ENCODE measurements at regions not wholly inside any gene's neighbourhood (a gene's known extent, or its start where the extent isn't known, plus 50 kb on each side); places are given as distances from the start of the nearest gene placed in this dataset.

- DNase-seq, result no peak
- Mint-ChIP-seq H3K9me3 (peaks cover 4% of the 10 kb centered on the region), H3K27me3 (peaks cover 45% of the 10 kb centered on the region), H3K27ac (no peak overlapping the region), H3K4me3 (no peak overlapping the region), H3K4me1 (ENCODE audit: low read depth) (no peaks in the 10 kb centered on the region), H3K36me3 (ENCODE audit: low read depth) (no peaks in the 10 kb centered on the region)
These were observed 99.6 kb upstream of the KRR1 start for GRCh38 chr12:75611041-75611440.

GRCh38 chr12:75606956-75607355, 95.5 kb upstream of the KRR1 start:
- no peak overlapping the region for H3K27ac Mint-ChIP-seq
- no peaks in the 10 kb centered on the region for H3K9me3 Mint-ChIP-seq
- H3K4me1 Mint-ChIP-seq (ENCODE audit: low read depth), result no peaks in the 10 kb centered on the region
- peaks cover 24% of the 10 kb centered on the region for H3K27me3 Mint-ChIP-seq
- H3K4me3 Mint-ChIP-seq, result no peak overlapping the region
- DNase-seq, result no peak
- H3K36me3 Mint-ChIP-seq (ENCODE audit: low read depth), result no peaks in the 10 kb centered on the region

- Mint-ChIP-seq H3K36me3 (ENCODE audit: low read depth) (no peaks in the 10 kb centered on the region), H3K4me1 (ENCODE audit: low read depth) (no peaks in the 10 kb centered on the region), H3K9me3 (no peaks in the 10 kb centered on the region), H3K27me3 (peaks cover 24% of the 10 kb centered on the region), H3K27ac (no peak overlapping the region), H3K4me3 (no peak overlapping the region)
- DNase-seq, result no peak
These were observed 94.7 kb upstream of the KRR1 start for GRCh38 chr12:75606151-75606550.

GRCh38 chr12:75603475-75603874, 92.1 kb upstream of the KRR1 start:
- no peaks in the 10 kb centered on the region for H3K4me1 Mint-ChIP-seq (ENCODE audit: low read depth)
- H3K9me3 Mint-ChIP-seq, result no peaks in the 10 kb centered on the region
- peaks cover 20% of the 10 kb centered on the region for H3K27me3 Mint-ChIP-seq
- H3K4me3 Mint-ChIP-seq, result no peak overlapping the region
- no peak overlapping the region for H3K27ac Mint-ChIP-seq
- no peak for DNase-seq
- H3K36me3 Mint-ChIP-seq (ENCODE audit: low read depth), result no peaks in the 10 kb centered on the region

GRCh38 chr12:75602106-75602505, 90.7 kb upstream of the KRR1 start:
- H3K4me1 Mint-ChIP-seq (ENCODE audit: low read depth), result no peaks in the 10 kb centered on the region
- no peaks in the 10 kb centered on the region for H3K9me3 Mint-ChIP-seq
- peaks cover 17% of the 10 kb centered on the region for H3K27me3 Mint-ChIP-seq
- no peak overlapping the region for H3K4me3 Mint-ChIP-seq
- no peak overlapping the region for H3K27ac Mint-ChIP-seq
- H3K36me3 Mint-ChIP-seq (ENCODE audit: low read depth), result no peaks in the 10 kb centered on the region
- no peak for DNase-seq

- H3K27me3 Mint-ChIP-seq, result peaks cover 13% of the 10 kb centered on the region
- no peak for DNase-seq
- H3K4me1 Mint-ChIP-seq (ENCODE audit: low read depth), result no peaks in the 10 kb centered on the region
- H3K9me3 Mint-ChIP-seq, result no peaks in the 10 kb centered on the region
- no peaks in the 10 kb centered on the region for H3K36me3 Mint-ChIP-seq (ENCODE audit: low read depth)
- H3K27ac Mint-ChIP-seq, result no peak overlapping the region
- no peak overlapping the region for H3K4me3 Mint-ChIP-seq
These were observed 88.7 kb upstream of the KRR1 start for GRCh38 chr12:75600146-75600545.

- H3K27me3 Mint-ChIP-seq, result peaks cover 13% of the 10 kb centered on the region
- H3K4me1 Mint-ChIP-seq (ENCODE audit: low read depth), result no peaks in the 10 kb centered on the region
- no peak for DNase-seq
- H3K9me3 Mint-ChIP-seq, result no peaks in the 10 kb centered on the region
- H3K36me3 Mint-ChIP-seq (ENCODE audit: low read depth), result no peaks in the 10 kb centered on the region
- H3K4me3 Mint-ChIP-seq, result no peak overlapping the region
- H3K27ac Mint-ChIP-seq, result no peak overlapping the region
These were observed 87.7 kb upstream of the KRR1 start for GRCh38 chr12:75599061-75599460.

- no peak overlapping the region for H3K27ac Mint-ChIP-seq
- H3K9me3 Mint-ChIP-seq, result no peaks in the 10 kb centered on the region
- H3K27me3 Mint-ChIP-seq, result peaks cover 28% of the 10 kb centered on the region
- H3K4me1 Mint-ChIP-seq (ENCODE audit: low read depth), result no peaks in the 10 kb centered on the region
- H3K36me3 Mint-ChIP-seq (ENCODE audit: low read depth), result no peaks in the 10 kb centered on the region
- H3K4me3 Mint-ChIP-seq, result no peak overlapping the region
- DNase-seq, result no peak
These were observed 85.0 kb upstream of the KRR1 start for GRCh38 chr12:75596406-75596805.

GRCh38 chr12:75592638-75593335, 81.4 kb upstream of the KRR1 start:
- Mint-ChIP-seq H3K27ac (no peak overlapping the region), H3K4me1 (ENCODE audit: low read depth) (peaks cover 6% of the 10 kb centered on the region)

GRCh38 chr12:75592086-75592485, 80.7 kb upstream of the KRR1 start:
- no peak for DNase-seq
- no peak overlapping the region for H3K27ac Mint-ChIP-seq
- no peaks in the 10 kb centered on the region for H3K36me3 Mint-ChIP-seq (ENCODE audit: low read depth)
- H3K27me3 Mint-ChIP-seq, result peaks cover 37% of the 10 kb centered on the region
- H3K4me1 Mint-ChIP-seq (ENCODE audit: low read depth), result peaks cover 6% of the 10 kb centered on the region
- no peak overlapping the region for H3K4me3 Mint-ChIP-seq
- peaks cover 8% of the 10 kb centered on the region for H3K9me3 Mint-ChIP-seq

More at GRCh38 chr12:75592638-75593335, 81.4 kb upstream of the KRR1 start:
- Mint-ChIP-seq H3K36me3 (ENCODE audit: low read depth) (no peaks in the 10 kb centered on the region), H3K4me3 (no peak overlapping the region), H3K9me3 (peaks cover 8% of the 10 kb centered on the region), H3K27me3 (peaks cover 37% of the 10 kb centered on the region)
- no peak for DNase-seq

- Mint-ChIP-seq H3K27me3 (peaks cover 37% of the 10 kb centered on the region), H3K36me3 (ENCODE audit: low read depth) (no peaks in the 10 kb centered on the region), H3K27ac (no peak overlapping the region), H3K4me3 (no peak overlapping the region), H3K4me1 (ENCODE audit: low read depth) (peaks cover 6% of the 10 kb centered on the region), H3K9me3 (peaks cover 8% of the 10 kb centered on the region)
- no peak for DNase-seq
These were observed 80.2 kb upstream of the KRR1 start for GRCh38 chr12:75591628-75592027.

GRCh38 chr12:75589801-75590200, 78.4 kb upstream of the KRR1 start:
- H3K4me3 Mint-ChIP-seq, result no peak overlapping the region

GRCh38 chr12:75587340-75588106, 76.1 kb upstream of the KRR1 start:
- H3K4me3 Mint-ChIP-seq, result no peak overlapping the region

More at GRCh38 chr12:75589801-75590200, 78.4 kb upstream of the KRR1 start:
- Mint-ChIP-seq H3K27me3 (peaks cover 41% of the 10 kb centered on the region), H3K4me1 (ENCODE audit: low read depth) (peaks cover 6% of the 10 kb centered on the region), H3K36me3 (ENCODE audit: low read depth) (no peaks in the 10 kb centered on the region), H3K27ac (no peak overlapping the region), H3K9me3 (peaks cover 8% of the 10 kb centered on the region)
- DNase-seq, result no peak

GRCh38 chr12:75585330-75585729, 73.9 kb upstream of the KRR1 start:
- no peak overlapping the region for H3K4me3 Mint-ChIP-seq
- H3K27ac Mint-ChIP-seq, result no peak overlapping the region
- DNase-seq, result no peak
- peaks cover 11% of the 10 kb centered on the region for H3K4me1 Mint-ChIP-seq (ENCODE audit: low read depth)
- H3K36me3 Mint-ChIP-seq (ENCODE audit: low read depth), result no peaks in the 10 kb centered on the region
- peaks cover 8% of the 10 kb centered on the region for H3K9me3 Mint-ChIP-seq
- peaks cover 32% of the 10 kb centered on the region for H3K27me3 Mint-ChIP-seq

More at GRCh38 chr12:75587340-75588106, 76.1 kb upstream of the KRR1 start:
- H3K4me1 Mint-ChIP-seq (ENCODE audit: low read depth), result peaks cover 6% of the 10 kb centered on the region
- H3K27me3 Mint-ChIP-seq, result peaks cover 42% of the 10 kb centered on the region
- H3K36me3 Mint-ChIP-seq (ENCODE audit: low read depth), result no peaks in the 10 kb centered on the region
- peaks cover 8% of the 10 kb centered on the region for H3K9me3 Mint-ChIP-seq
- no peak overlapping the region for H3K27ac Mint-ChIP-seq
- DNase-seq, result no peak

- DNase-seq, result no peak
- Mint-ChIP-seq H3K36me3 (ENCODE audit: low read depth) (no peaks in the 10 kb centered on the region), H3K27ac (no peak overlapping the region), H3K4me3 (no peak overlapping the region), H3K4me1 (ENCODE audit: low read depth) (peaks cover 5% of the 10 kb centered on the region), H3K27me3 (peaks cover 20% of the 10 kb centered on the region), H3K9me3 (peaks cover 6% of the 10 kb centered on the region)
These were observed 71.9 kb upstream of the KRR1 start for GRCh38 chr12:75583355-75583754.

Data from activated T-cell treated with anti-CD3 and anti-CD28 coated beads, Interleukin-2, amount 50 U/mL, for 24 hours (primary cell).